H1 (cell line): ENCODE measurements at regions not wholly inside any gene's neighbourhood (a gene's known extent, or its start where the extent isn't known, plus 50 kb on each side); places are given as distances from the start of the nearest gene placed in this dataset.

Source experiments
- EZH2 ChIP-seq: fragments of 200-600 bp; sonication (generic); IDR thresholded peaks from 2 replicates; pipeline ENCODE4 v1.7.1; 2012; ENCODE audit warnings: low read depth, mild to moderate bottlenecking, moderate library complexity, low read length, inconsistent platforms; ENCODE audit not compliant: severe bottlenecking
- FOSL1 ChIP-seq: IDR thresholded peaks from 2 replicates; pipeline ENCODE4 v1.6.1; 2011; ENCODE audit warnings: mild to moderate bottlenecking, low read depth, low read length, moderate library complexity; ENCODE audit not compliant: insufficient read depth
- TF ChIP-seq, protein P1 (sequence below), 3 experiments: IDR thresholded peaks; 1 replicate in 2 of 3; 2 replicates in 1 of 3; pipeline versions ENCODE4 v1.5.1 to v1.6.1; 2011; ENCODE audit warnings: low read length in 3 of 3, mild to moderate bottlenecking in 3 of 3, inconsistent platforms in 2 of 3, low read depth in 1 of 3, moderate library complexity in 1 of 3; ENCODE audit not compliant: insufficient read depth in 1 of 3; ENCODE audit errors: control extremely low read depth in 1 of 3

DNA sequence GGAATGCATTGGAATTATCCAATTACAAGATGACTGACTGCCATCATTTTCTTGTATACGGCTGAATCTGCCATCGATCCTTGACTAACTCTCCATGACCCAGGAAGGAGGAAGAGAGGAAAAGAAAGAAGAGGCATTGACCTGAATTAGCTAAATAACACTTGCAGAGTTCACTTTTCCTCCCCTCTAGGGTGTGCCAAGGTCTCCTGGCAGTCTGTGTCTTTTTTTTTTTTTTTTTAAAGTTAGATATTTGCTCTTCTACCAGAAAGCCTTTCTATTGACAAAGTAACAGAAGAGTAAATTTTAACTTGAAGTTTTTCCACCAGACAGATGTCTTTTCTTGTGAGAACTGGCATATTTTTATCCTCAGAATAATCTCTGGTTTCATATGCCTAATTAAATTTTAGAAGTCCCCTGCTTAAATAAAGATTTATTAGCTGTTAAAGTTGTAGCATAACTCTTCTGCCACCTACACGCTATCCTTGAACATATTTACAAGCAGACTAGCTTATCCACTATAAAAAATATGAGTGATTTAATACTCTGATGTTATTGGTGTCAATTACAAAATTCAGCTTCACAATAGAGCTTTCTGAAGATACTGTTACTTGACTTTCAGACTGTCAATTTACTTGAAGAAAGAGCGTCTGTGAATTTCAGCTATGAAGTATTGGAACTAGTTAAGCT lies 171.7 kb upstream of the ETAA1 start:
- TF ChIP-seq, protein P1, sequence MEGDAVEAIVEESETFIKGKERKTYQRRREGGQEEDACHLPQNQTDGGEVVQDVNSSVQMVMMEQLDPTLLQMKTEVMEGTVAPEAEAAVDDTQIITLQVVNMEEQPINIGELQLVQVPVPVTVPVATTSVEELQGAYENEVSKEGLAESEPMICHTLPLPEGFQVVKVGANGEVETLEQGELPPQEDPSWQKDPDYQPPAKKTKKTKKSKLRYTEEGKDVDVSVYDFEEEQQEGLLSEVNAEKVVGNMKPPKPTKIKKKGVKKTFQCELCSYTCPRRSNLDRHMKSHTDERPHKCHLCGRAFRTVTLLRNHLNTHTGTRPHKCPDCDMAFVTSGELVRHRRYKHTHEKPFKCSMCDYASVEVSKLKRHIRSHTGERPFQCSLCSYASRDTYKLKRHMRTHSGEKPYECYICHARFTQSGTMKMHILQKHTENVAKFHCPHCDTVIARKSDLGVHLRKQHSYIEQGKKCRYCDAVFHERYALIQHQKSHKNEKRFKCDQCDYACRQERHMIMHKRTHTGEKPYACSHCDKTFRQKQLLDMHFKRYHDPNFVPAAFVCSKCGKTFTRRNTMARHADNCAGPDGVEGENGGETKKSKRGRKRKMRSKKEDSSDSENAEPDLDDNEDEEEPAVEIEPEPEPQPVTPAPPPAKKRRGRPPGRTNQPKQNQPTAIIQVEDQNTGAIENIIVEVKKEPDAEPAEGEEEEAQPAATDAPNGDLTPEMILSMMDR (IDR thresholded peaks at IDR 0.05; ENCODE audit: control extremely low read depth in 1 of 3, insufficient read depth in 1 of 3, low read depth in 1 of 3, low read length in 3 of 3): no peak
- TF ChIP-seq FOSL1: no peak
- no peak for TF ChIP-seq EZH2
